GM23338 (cell line): ENCODE measurements at regions not wholly inside any gene's neighbourhood (a gene's known extent, or its start where the extent isn't known, plus 50 kb on each side); places are given as distances from the start of the nearest gene placed in this dataset.

ENCODE experiments used
- ATAC-seq: fragments of 200-7000 bp; cut with Tn5 transposase; 3 replicates; pipeline ENCODE4 v1.9.1; 2020
- DNase-seq: peaks from one replicate; pipeline ENCODE4 v3.0.0-alpha.2; 2015; ENCODE audit warnings: low spot score
- H2AFZ ChIP-seq: fragments of 200-600 bp; sonication (generic); 2 replicates; pipeline ENCODE4 v1.8.0; 2016; ENCODE audit warnings: antibody characterized with exemption, mild to moderate bottlenecking, moderate library complexity
- H3F3A ChIP-seq: fragments of 200-600 bp; sonication (generic); replicated peaks from 2 replicates; pipeline ENCODE4 v1.8.0; 2017; ENCODE audit warnings: antibody characterized with exemption, mixed run types, low read depth
- H3K27ac ChIP-seq: fragments of 200-600 bp; sonication (generic); 2 replicates; pipeline ENCODE4 v1.6.1; 2016; ENCODE audit warnings: low read depth
- H3K27me3 ChIP-seq: fragments of 200-600 bp; sonication (generic); 2 replicates; pipeline ENCODE4 v1.8.0; 2016; ENCODE audit warnings: mild to moderate bottlenecking, mixed run types, moderate library complexity; ENCODE audit not compliant: insufficient read depth
- H3K36me3 ChIP-seq: fragments of 200-600 bp; sonication (generic); 2 replicates; pipeline ENCODE4 v1.8.0; 2016; ENCODE audit warnings: mild to moderate bottlenecking; ENCODE audit not compliant: insufficient read depth
- H3K4me1 ChIP-seq: fragments of 200-600 bp; sonication (generic); 2 replicates; pipeline ENCODE4 v1.8.0; 2016; ENCODE audit warnings: mild to moderate bottlenecking, moderate library complexity; ENCODE audit not compliant: insufficient read depth
- H3K4me2 ChIP-seq: fragments of 200-600 bp; sonication (generic); 2 replicates; pipeline ENCODE4 v1.7.1; 2017; ENCODE audit warnings: mixed run types
- H3K4me3 ChIP-seq: fragments of 200-600 bp; sonication (generic); 2 replicates; pipeline ENCODE4 v1.6.1; 2016; ENCODE audit warnings: mixed run types
- H3K79me2 ChIP-seq: fragments of 200-600 bp; sonication (generic); replicated peaks from 2 replicates; pipeline ENCODE4 v1.8.0; 2017; ENCODE audit warnings: mild to moderate bottlenecking; ENCODE audit not compliant: insufficient read depth
- H3K9me2 ChIP-seq: fragments of 200-600 bp; sonication (generic); 2 replicates; pipeline ENCODE4 v1.8.0; 2017; ENCODE audit not compliant: insufficient read depth
- H4K20me1 ChIP-seq: fragments of 200-600 bp; sonication (generic); replicated peaks from 2 replicates; pipeline ENCODE4 v1.8.0; 2017; ENCODE audit warnings: mild to moderate bottlenecking; ENCODE audit not compliant: insufficient read depth
- H3K27ac Mint-ChIP-seq: 2 replicates; pipeline ENCODE4 v1.8.0; 2020; ENCODE audit warnings: inconsistent platforms, mild to moderate bottlenecking, moderate library complexity, mixed read lengths
- H3K27me3 Mint-ChIP-seq: 3 replicates; pipeline ENCODE4 v1.8.0; 2022; ENCODE audit warnings: low read depth, mild to moderate bottlenecking, moderate library complexity, mixed read lengths, inconsistent platforms; ENCODE audit not compliant: insufficient read depth, poor library complexity
- H3K36me3 Mint-ChIP-seq: 3 replicates; pipeline ENCODE4 v1.8.0; 2021; ENCODE audit warnings: low read depth, mild to moderate bottlenecking, inconsistent platforms, moderate library complexity, mixed read lengths
- H3K4me1 Mint-ChIP-seq: 3 replicates; pipeline ENCODE4 v1.8.0; 2020; ENCODE audit warnings: mild to moderate bottlenecking, inconsistent platforms, mixed read lengths
- H3K4me3 Mint-ChIP-seq: 3 replicates; pipeline ENCODE4 v1.8.0; 2021; ENCODE audit warnings: moderate library complexity, mild to moderate bottlenecking, inconsistent platforms, mixed read lengths
- H3K9me3 Mint-ChIP-seq: 3 replicates; pipeline ENCODE4 v1.8.0; 2020; ENCODE audit warnings: moderate library complexity, mild to moderate bottlenecking, inconsistent platforms, mixed read lengths
- CREB1 ChIP-seq: fragments of 250-450 bp; sonication (Bioruptor Pico); IDR thresholded peaks from 2 replicates; pipeline ENCODE4 v1.5.0; 2020; ENCODE audit warnings: low read depth, mild to moderate bottlenecking, moderate library complexity
- CTCF ChIP-seq, 2 experiments: fragments of 200-600 bp in 1 of 2; sonication (generic) in 1 of 2; conservative IDR thresholded peaks; 2 replicates each; pipeline versions ENCODE4 v1.5.1 to v1.6.1; 2016 to 2017; ENCODE audit warnings: antibody characterized with exemption in 2 of 2, low read depth in 2 of 2, mild to moderate bottlenecking in 2 of 2, moderate library complexity in 1 of 2
- ETS1 ChIP-seq: IDR thresholded peaks from 2 replicates; pipeline ENCODE4 v1.6.1; 2016; ENCODE audit warnings: antibody characterized with exemption
- EZH2 ChIP-seq: fragments of 200-600 bp; sonication (generic); IDR thresholded peaks from one replicate; pipeline ENCODE4 v1.8.0; 2017; ENCODE audit warnings: antibody characterized with exemption, mild to moderate bottlenecking, low read depth; ENCODE audit not compliant: unreplicated experiment
- JUNB ChIP-seq: IDR thresholded peaks from one replicate; pipeline ENCODE4 v1.6.1; 2016; ENCODE audit warnings: antibody characterized with exemption; ENCODE audit not compliant: unreplicated experiment
- NANOG ChIP-seq: IDR thresholded peaks from 2 replicates; pipeline ENCODE4 v1.6.1; 2016; ENCODE audit warnings: antibody characterized with exemption, borderline replicate concordance
- POLR2AphosphoS5 ChIP-seq: IDR thresholded peaks from 2 replicates; pipeline ENCODE4 v1.6.1; 2016; ENCODE audit warnings: antibody characterized with exemption, low read depth
- STAT1 ChIP-seq: IDR thresholded peaks from one replicate; pipeline ENCODE4 v1.6.1; 2016; ENCODE audit warnings: antibody characterized with exemption; ENCODE audit not compliant: unreplicated experiment
- ZNF114 ChIP-seq: fragments of 250-450 bp; sonication (Bioruptor Pico); IDR thresholded peaks from 2 replicates; pipeline ENCODE4 v1.5.0; 2020; ENCODE audit warnings: mild to moderate bottlenecking, moderate library complexity
- ZNF331 ChIP-seq: fragments of 250-450 bp; sonication (Bioruptor Pico); IDR thresholded peaks from 2 replicates; pipeline ENCODE4 v1.5.0; 2020; ENCODE audit warnings: low read depth, mild to moderate bottlenecking, moderate library complexity
- TF ChIP-seq, protein P1 (sequence below): IDR thresholded peaks from one replicate; pipeline ENCODE4 v1.6.1; 2018; ENCODE audit warnings: antibody characterized with exemption; ENCODE audit not compliant: unreplicated experiment

DNA sequence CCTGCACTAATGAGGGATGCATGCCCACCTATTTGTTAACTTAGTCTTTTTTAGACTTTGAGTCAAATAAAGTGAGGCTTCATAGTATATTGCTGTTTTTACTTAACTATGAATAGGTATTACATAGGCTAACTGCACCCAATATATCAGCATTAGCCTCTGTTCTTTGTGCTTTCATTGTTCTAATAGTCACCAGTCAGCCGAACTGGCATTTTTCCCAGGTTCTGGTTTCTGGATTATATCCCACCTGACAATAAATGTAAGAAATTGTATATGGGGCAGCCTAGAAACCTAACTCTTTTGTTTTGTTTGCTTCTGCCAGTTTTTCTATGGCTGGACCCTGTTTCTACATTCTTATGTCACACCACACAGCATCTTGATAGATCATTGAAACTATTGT, 1672.4 kb upstream of the LRRTM1 start (continued):
- TF ChIP-seq, protein P1, sequence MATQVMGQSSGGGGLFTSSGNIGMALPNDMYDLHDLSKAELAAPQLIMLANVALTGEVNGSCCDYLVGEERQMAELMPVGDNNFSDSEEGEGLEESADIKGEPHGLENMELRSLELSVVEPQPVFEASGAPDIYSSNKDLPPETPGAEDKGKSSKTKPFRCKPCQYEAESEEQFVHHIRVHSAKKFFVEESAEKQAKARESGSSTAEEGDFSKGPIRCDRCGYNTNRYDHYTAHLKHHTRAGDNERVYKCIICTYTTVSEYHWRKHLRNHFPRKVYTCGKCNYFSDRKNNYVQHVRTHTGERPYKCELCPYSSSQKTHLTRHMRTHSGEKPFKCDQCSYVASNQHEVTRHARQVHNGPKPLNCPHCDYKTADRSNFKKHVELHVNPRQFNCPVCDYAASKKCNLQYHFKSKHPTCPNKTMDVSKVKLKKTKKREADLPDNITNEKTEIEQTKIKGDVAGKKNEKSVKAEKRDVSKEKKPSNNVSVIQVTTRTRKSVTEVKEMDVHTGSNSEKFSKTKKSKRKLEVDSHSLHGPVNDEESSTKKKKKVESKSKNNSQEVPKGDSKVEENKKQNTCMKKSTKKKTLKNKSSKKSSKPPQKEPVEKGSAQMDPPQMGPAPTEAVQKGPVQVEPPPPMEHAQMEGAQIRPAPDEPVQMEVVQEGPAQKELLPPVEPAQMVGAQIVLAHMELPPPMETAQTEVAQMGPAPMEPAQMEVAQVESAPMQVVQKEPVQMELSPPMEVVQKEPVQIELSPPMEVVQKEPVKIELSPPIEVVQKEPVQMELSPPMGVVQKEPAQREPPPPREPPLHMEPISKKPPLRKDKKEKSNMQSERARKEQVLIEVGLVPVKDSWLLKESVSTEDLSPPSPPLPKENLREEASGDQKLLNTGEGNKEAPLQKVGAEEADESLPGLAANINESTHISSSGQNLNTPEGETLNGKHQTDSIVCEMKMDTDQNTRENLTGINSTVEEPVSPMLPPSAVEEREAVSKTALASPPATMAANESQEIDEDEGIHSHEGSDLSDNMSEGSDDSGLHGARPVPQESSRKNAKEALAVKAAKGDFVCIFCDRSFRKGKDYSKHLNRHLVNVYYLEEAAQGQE = no peak
- TF ChIP-seq CTCF (conservative IDR thresholded peaks at IDR 0.05; ENCODE audit: low read depth in 2 of 2) (no peak), CREB1 (CRISPR knock-in tag) (no peak), POLR2AphosphoS5 (no peak), ZNF331 (CRISPR knock-in tag) (no peak), STAT1 (no peak), EZH2 (no peak), ZNF114 (CRISPR knock-in tag) (no peak)

- Histone ChIP-seq H3K27me3 (no peaks in the 10 kb centered on the region), H3K4me3 (no peak overlapping the region), H4K20me1 (no peaks in the 10 kb centered on the region), H3K4me1 (no peaks in the 10 kb centered on the region), H3K4me2 (no peak overlapping the region), H3K79me2 (no peaks in the 10 kb centered on the region), H3K9me2 (no peaks in the 10 kb centered on the region), H3K36me3 (no peaks in the 10 kb centered on the region), H3K27ac (no peak overlapping the region), H2AFZ (no peak overlapping the region), H3F3A (no peaks in the 10 kb centered on the region)
- no peaks in the 10 kb centered on the region for H3K9me3 Mint-ChIP-seq
- ATAC-seq (no peak), DNase-seq (no peak)
- H3K36me3 Mint-ChIP-seq = no peaks in the 10 kb centered on the region
- TF ChIP-seq EZH2 (no peak), ETS1 (no peak), CTCF (conservative IDR thresholded peaks at IDR 0.05; ENCODE audit: low read depth in 2 of 2) (no peak), NANOG (no peak), JUNB (no peak)
- no peak overlapping the region for H3K27ac Mint-ChIP-seq
- peaks cover 2% of the 10 kb centered on the region for H3K27me3 Mint-ChIP-seq
- H3K4me1 Mint-ChIP-seq = peaks cover 5% of the 10 kb centered on the region; the same call in 2 of the 3 replicates
- H3K4me3 Mint-ChIP-seq = no peak overlapping the region
Observed at GRCh38 chr2:81974216-81974615, 1669.7 kb upstream of the LRRTM1 start.
